ENCODE measurements at regions not wholly inside any gene's neighbourhood (a gene's known extent, or its start where the extent isn't known, plus 50 kb on each side); places are given as distances from the start of the nearest gene placed in this dataset.

- no peak overlapping the region for H3K4me3 ChIP-seq (ENCODE audit: low read depth, low read length)
Observed at GRCh38 chr1:220979371-220979770, 100.1 kb downstream of the HLX start.

GRCh38 chr1:220982686-220983085, 103.4 kb downstream of the HLX start:
- TF ChIP-seq CTCF (IDR thresholded peaks at IDR 0.05; ENCODE audit: low read depth, low read length, missing control alignments) = no peak
- DNase-seq (ENCODE audit: low read depth) = no peak
- no peak overlapping the region for H3K4me3 ChIP-seq (ENCODE audit: low read depth, low read length)

More at GRCh38 chr1:220979371-220979770, 100.1 kb downstream of the HLX start:
- DNase-seq (ENCODE audit: low read depth) = no peak
- no peak for TF ChIP-seq CTCF (IDR thresholded peaks at IDR 0.05; ENCODE audit: low read depth, low read length, missing control alignments)

GRCh38 chr1:220983877-220984635, 104.8 kb downstream of the HLX start:
- DNase-seq (ENCODE audit: low read depth) = no peak
- peak; percentile 51 for TF ChIP-seq CTCF (IDR thresholded peaks at IDR 0.05; ENCODE audit: low read depth, low read length, missing control alignments)
- no peak overlapping the region for H3K4me3 ChIP-seq (ENCODE audit: low read depth, low read length)

- no peak overlapping the region for H3K4me3 ChIP-seq (ENCODE audit: low read depth, low read length)
- DNase-seq (ENCODE audit: low read depth) = no peak
- no peak for TF ChIP-seq CTCF (IDR thresholded peaks at IDR 0.05; ENCODE audit: low read depth, low read length, missing control alignments)
Observed at GRCh38 chr1:220990427-220991339, 111.4 kb downstream of the HLX start.

GRCh38 chr1:220991506-220991905, 112.3 kb downstream of the HLX start:
- H3K4me3 ChIP-seq (ENCODE audit: low read depth, low read length) = no peak overlapping the region
- DNase-seq (ENCODE audit: low read depth) = no peak
- no peak for TF ChIP-seq CTCF (IDR thresholded peaks at IDR 0.05; ENCODE audit: low read depth, low read length, missing control alignments)

GRCh38 chr1:220991959-220992704, 112.9 kb downstream of the HLX start:
- no peak for DNase-seq (ENCODE audit: low read depth)
- TF ChIP-seq CTCF (IDR thresholded peaks at IDR 0.05; ENCODE audit: low read depth, low read length, missing control alignments) = no peak
- H3K4me3 ChIP-seq (ENCODE audit: low read depth, low read length) = no peak overlapping the region
